Central memory CD8-positive, alpha-beta T cell (primary cell): ENCODE measurements at regions not wholly inside any gene's neighbourhood (a gene's known extent, or its start where the extent isn't known, plus 50 kb on each side); places are given as distances from the start of the nearest gene placed in this dataset.

Experiments used
- ATAC-seq: fragments of 150-1000 bp; cut with Tn5 transposase; replicated peaks from 2 replicates; pipeline ENCODE4 v1.10.0; 2022; ENCODE audit warnings: mild to moderate bottlenecking, moderate FRiP score, moderate number of reproducible peaks; ENCODE audit not compliant: poor library complexity, severe bottlenecking; ENCODE audit errors: extremely low read depth
- DNase-seq, 2 donors: peaks; one replicate each; pipeline ENCODE4 v3.0.0; 2021; ENCODE audit warnings: low spot score in 2 of 2
- H3K27ac Mint-ChIP-seq: one replicate; pipeline ENCODE4 v1.8.0; 2022; ENCODE audit warnings: low read depth, mild to moderate bottlenecking, moderate library complexity, mixed read lengths
- H3K27me3 Mint-ChIP-seq: one replicate; pipeline ENCODE4 v1.8.0; 2022; ENCODE audit warnings: mixed read lengths
- H3K36me3 Mint-ChIP-seq: one replicate; pipeline ENCODE4 v1.8.0; 2022; ENCODE audit warnings: mild to moderate bottlenecking, moderate library complexity, mixed read lengths; ENCODE audit not compliant: insufficient read depth
- H3K4me1 Mint-ChIP-seq: one replicate; pipeline ENCODE4 v1.8.0; 2022; ENCODE audit warnings: mixed read lengths
- H3K4me3 Mint-ChIP-seq: one replicate; pipeline ENCODE4 v1.8.0; 2022; ENCODE audit warnings: mild to moderate bottlenecking, moderate library complexity, mixed read lengths
- H3K9me3 Mint-ChIP-seq: one replicate; pipeline ENCODE4 v1.8.0; 2022; ENCODE audit warnings: mixed read lengths

- H3K4me1 Mint-ChIP-seq: no peaks in the 10 kb centered on the region
- ATAC-seq: no peak
- H3K36me3 Mint-ChIP-seq: no peaks in the 10 kb centered on the region
- H3K27me3 Mint-ChIP-seq: peaks cover 78% of the 10 kb centered on the region
- no peaks in the 10 kb centered on the region for H3K9me3 Mint-ChIP-seq
- no peak for DNase-seq
- H3K27ac Mint-ChIP-seq: no peak overlapping the region
- H3K4me3 Mint-ChIP-seq: no peak overlapping the region
These were observed 85.9 kb upstream of the UNC5B start for GRCh38 chr10:71126432-71126831.

- H3K4me3 Mint-ChIP-seq: no peak overlapping the region
- ATAC-seq (no peak), DNase-seq (no peak)
- no peaks in the 10 kb centered on the region for H3K36me3 Mint-ChIP-seq
- no peaks in the 10 kb centered on the region for H3K9me3 Mint-ChIP-seq
- H3K27ac Mint-ChIP-seq: no peak overlapping the region
- H3K4me1 Mint-ChIP-seq: no peaks in the 10 kb centered on the region
- peaks cover 78% of the 10 kb centered on the region for H3K27me3 Mint-ChIP-seq
These were observed 85.3 kb upstream of the UNC5B start for GRCh38 chr10:71127104-71127503.

- ATAC-seq: no peak
- Mint-ChIP-seq H3K27me3 (peaks cover 78% of the 10 kb centered on the region), H3K36me3 (no peaks in the 10 kb centered on the region), H3K4me3 (no peak overlapping the region), H3K9me3 (no peaks in the 10 kb centered on the region), H3K4me1 (no peaks in the 10 kb centered on the region), H3K27ac (no peak overlapping the region)
- no peak for DNase-seq
These were observed 84.6 kb upstream of the UNC5B start for GRCh38 chr10:71127773-71128172.

GRCh38 chr10:71128311-71128980 lies 83.9 kb upstream of the UNC5B start:
- peaks cover 78% of the 10 kb centered on the region for H3K27me3 Mint-ChIP-seq
- no peaks in the 10 kb centered on the region for H3K9me3 Mint-ChIP-seq
- no peak overlapping the region for H3K27ac Mint-ChIP-seq
- DNase-seq: no peak
- H3K36me3 Mint-ChIP-seq: no peaks in the 10 kb centered on the region
- H3K4me3 Mint-ChIP-seq: no peak overlapping the region
- no peaks in the 10 kb centered on the region for H3K4me1 Mint-ChIP-seq
- no peak for ATAC-seq

GRCh38 chr10:71131096-71131495 lies 81.3 kb upstream of the UNC5B start:
- Mint-ChIP-seq H3K9me3 (no peaks in the 10 kb centered on the region), H3K4me1 (no peaks in the 10 kb centered on the region), H3K36me3 (no peaks in the 10 kb centered on the region), H3K27ac (no peak overlapping the region), H3K27me3 (peaks cover 72% of the 10 kb centered on the region), H3K4me3 (no peak overlapping the region)
- no peak for ATAC-seq
- no peak for DNase-seq

GRCh38 chr10:71131508-71132088 lies 80.8 kb upstream of the UNC5B start:
- ATAC-seq: no peak
- Mint-ChIP-seq H3K9me3 (no peaks in the 10 kb centered on the region), H3K27ac (no peak overlapping the region), H3K36me3 (no peaks in the 10 kb centered on the region), H3K4me3 (no peak overlapping the region), H3K27me3 (peaks cover 72% of the 10 kb centered on the region), H3K4me1 (no peaks in the 10 kb centered on the region)
- DNase-seq: no peak

- no peak overlapping the region for H3K4me3 Mint-ChIP-seq
- H3K27ac Mint-ChIP-seq: peak overlapping the region; percentile 11
- no peaks in the 10 kb centered on the region for H3K4me1 Mint-ChIP-seq
- peaks cover 72% of the 10 kb centered on the region for H3K27me3 Mint-ChIP-seq
- H3K36me3 Mint-ChIP-seq: no peaks in the 10 kb centered on the region
- DNase-seq (no peak), ATAC-seq (no peak)
- H3K9me3 Mint-ChIP-seq: no peaks in the 10 kb centered on the region
These were observed 80.0 kb upstream of the UNC5B start for GRCh38 chr10:71132321-71132810.

GRCh38 chr10:71133710-71134686 lies 78.4 kb upstream of the UNC5B start:
- no peak for DNase-seq
- no peak for ATAC-seq
- Mint-ChIP-seq H3K4me3 (no peak overlapping the region), H3K36me3 (no peaks in the 10 kb centered on the region), H3K27me3 (peaks cover 82% of the 10 kb centered on the region), H3K27ac (no peak overlapping the region), H3K4me1 (no peaks in the 10 kb centered on the region), H3K9me3 (no peaks in the 10 kb centered on the region)

GRCh38 chr10:71134732-71135211 lies 77.6 kb upstream of the UNC5B start:
- DNase-seq (no peak), ATAC-seq (no peak)
- Mint-ChIP-seq H3K36me3 (no peaks in the 10 kb centered on the region), H3K4me3 (no peak overlapping the region), H3K9me3 (no peaks in the 10 kb centered on the region), H3K27ac (no peak overlapping the region), H3K4me1 (no peaks in the 10 kb centered on the region), H3K27me3 (peaks cover 89% of the 10 kb centered on the region)

- ATAC-seq (no peak), DNase-seq (no peak)
- Mint-ChIP-seq H3K4me3 (no peak overlapping the region), H3K27me3 (peaks cover 88% of the 10 kb centered on the region), H3K9me3 (no peaks in the 10 kb centered on the region), H3K36me3 (no peaks in the 10 kb centered on the region), H3K4me1 (no peaks in the 10 kb centered on the region), H3K27ac (no peak overlapping the region)
These were observed 77.1 kb upstream of the UNC5B start for GRCh38 chr10:71135236-71135635.

- ATAC-seq: no peak
- H3K4me3 Mint-ChIP-seq: no peak overlapping the region
- no peaks in the 10 kb centered on the region for H3K36me3 Mint-ChIP-seq
- no peak overlapping the region for H3K27ac Mint-ChIP-seq
- DNase-seq: no peak
- H3K4me1 Mint-ChIP-seq: no peaks in the 10 kb centered on the region
- H3K27me3 Mint-ChIP-seq: peaks cover 79% of the 10 kb centered on the region
- H3K9me3 Mint-ChIP-seq: no peaks in the 10 kb centered on the region
These were observed 76.2 kb upstream of the UNC5B start for GRCh38 chr10:71136036-71136721.

- DNase-seq (peak in 1 of 2 donors; percentile 4), ATAC-seq (no peak)
- Mint-ChIP-seq H3K27me3 (peaks cover 64% of the 10 kb centered on the region), H3K36me3 (no peaks in the 10 kb centered on the region), H3K4me1 (no peaks in the 10 kb centered on the region), H3K27ac (no peak overlapping the region), H3K4me3 (no peak overlapping the region), H3K9me3 (no peaks in the 10 kb centered on the region)
These were observed 74.7 kb upstream of the UNC5B start for GRCh38 chr10:71137701-71138100.
